SU-DHL-6 (cell line): ENCODE measurements at regions not wholly inside any gene's neighbourhood (a gene's known extent, or its start where the extent isn't known, plus 50 kb on each side); places are given as distances from the start of the nearest gene placed in this dataset.
"Not testable (repeated sequence)": the region's sequence is repeated elsewhere in the genome, so short reads cannot be mapped to it uniquely, and the experiment has no call there.

ENCODE experiments used
- CTCF ChIP-seq: fragments of 200-600 bp; sonication (generic); IDR thresholded peaks from one replicate; pipeline ENCODE4 v1.5.1; 2017; ENCODE audit warnings: antibody characterized with exemption, mild to moderate bottlenecking, low read length, moderate library complexity; ENCODE audit not compliant: insufficient read depth, poor library complexity, severe bottlenecking
- EZH2phosphoT487 ChIP-seq: fragments of 200-600 bp; sonication (generic), shearing (Covaris generic); conservative IDR thresholded peaks from 2 replicates; pipeline ENCODE4 v1.6.1; 2018; ENCODE audit warnings: mild to moderate bottlenecking, antibody characterized with exemption, low read length, moderate library complexity, mixed read lengths

DNA sequence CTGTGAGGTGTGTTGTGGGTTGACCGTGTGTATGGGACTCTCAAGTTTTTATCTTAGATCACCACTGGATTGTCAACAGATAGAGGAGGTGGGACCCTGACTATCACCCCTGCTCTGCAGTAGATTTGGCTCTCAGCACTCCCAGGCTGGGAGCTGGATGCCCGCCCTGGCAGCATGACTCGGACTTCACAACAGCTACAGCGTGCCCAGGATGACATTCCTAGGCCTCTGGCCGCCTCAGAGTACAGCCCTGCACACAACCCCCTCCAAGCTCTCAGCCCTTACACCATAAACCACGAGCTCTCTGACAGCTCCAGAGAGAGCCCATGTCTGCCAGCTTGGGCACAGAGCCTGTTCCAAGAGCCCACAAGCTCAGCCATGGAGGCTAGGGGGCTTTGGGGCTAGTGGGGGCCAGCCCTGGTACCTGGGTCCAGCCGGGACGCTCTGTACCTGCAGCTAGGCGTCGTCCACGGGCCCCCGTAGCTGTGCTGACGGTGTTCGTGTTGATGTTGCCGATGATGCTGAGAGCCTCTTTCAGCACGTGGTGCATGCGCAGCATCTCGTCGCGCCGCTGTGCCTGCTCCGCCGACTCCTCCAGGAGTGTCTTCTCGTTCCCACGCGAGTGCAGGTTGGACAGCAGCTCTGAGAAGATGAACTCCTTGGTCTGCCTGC is 66.1 kb upstream of the LYSMD4 start:
- not testable (repeated sequence) for TF ChIP-seq EZH2phosphoT487, CTCF
